GM18858 (cell line): ENCODE measurements at regions not wholly inside any gene's neighbourhood (a gene's known extent, or its start where the extent isn't known, plus 50 kb on each side); places are given as distances from the start of the nearest gene placed in this dataset.

Source experiments
- ATAC-seq: cut with Tn5 transposase; IDR thresholded peaks from one replicate; pipeline ENCODE4 v1.9.1; 2021; ENCODE audit not compliant: unreplicated experiment

DNA sequence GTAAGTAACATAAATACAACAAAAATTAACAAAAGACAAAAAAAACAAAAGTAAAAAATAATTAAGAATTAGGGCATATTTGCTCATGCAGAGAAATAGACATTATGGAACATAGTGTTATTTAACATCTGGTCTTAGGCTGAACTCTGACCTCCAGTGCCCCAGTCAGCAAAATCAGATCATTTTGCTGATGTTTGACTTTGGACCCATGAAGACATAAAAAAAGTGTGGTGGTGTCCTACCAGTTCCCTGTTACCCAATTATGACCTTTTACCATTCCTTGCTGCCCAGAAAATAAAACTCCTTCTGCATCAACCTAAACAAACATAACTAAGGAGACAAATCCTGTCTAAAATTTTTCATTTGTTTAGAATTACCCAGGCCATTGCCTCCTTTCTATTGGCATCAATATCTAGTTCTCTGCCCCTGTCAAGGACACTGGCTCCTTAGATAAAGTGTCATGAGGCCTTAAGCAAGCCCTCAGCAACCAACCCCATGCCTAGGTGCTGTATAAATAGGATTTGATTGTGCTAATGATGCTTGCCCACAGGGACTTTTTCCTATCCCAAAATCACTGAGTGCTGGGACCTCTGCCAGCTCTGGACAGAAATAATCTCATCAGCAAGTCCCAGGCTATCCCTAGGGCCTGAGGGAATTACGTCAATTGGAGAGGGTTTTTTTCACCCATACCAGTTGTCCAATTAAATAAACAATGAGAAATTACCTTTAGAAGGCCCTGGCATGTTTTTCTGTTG is 334.5 kb upstream of the UMPS start:
- no peak for ATAC-seq

DNA sequence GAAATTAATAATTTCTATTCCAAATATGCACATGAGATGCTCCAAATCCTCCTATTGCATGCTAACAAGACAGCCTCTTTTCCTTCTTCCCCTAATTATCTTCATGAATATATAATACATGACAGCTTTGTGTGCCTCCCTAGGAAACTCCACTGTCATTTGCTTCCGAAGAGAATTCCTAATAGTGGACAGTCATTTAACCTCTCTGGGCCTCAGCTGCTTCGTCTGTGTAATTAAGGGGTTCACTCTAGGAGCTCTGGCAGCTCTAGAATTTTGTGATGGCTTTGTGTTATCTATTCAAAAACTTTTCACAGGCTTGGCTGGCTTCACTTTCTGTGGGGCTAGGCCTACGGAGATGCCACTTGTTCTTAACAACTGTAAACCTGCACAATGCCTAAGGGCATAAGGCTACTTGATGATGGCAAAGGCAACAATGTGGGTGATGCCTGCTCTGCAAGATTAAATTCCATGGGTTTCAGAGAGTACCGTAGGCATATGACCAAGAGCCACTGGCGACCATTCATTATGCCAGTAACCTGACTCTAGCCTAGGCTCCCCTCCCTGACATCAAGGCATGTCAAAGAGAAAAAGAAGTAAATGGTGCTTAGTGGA is 333.8 kb upstream of the UMPS start:
- ATAC-seq = no peak

DNA sequence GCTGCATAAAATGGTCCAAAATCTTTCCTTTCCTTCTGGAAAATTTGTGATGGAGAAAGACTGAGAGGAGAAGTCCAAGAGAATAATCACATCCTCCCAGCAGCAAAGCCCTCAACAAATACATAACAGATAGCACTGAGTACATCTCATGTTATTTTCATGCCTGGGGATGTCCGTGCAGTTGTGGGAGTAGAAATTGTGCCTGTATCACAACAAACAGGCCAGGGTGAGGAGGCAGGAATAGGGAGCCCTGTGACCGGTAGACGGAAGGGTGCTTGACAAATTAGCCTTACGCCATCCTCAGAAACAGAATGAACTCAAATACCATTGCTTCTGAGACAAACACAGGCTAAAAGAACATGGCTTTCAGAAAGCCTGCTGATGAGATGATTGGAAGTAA is 333.2 kb upstream of the UMPS start:
- ATAC-seq = no peak

- no peak for ATAC-seq
Observed at GRCh38 chr3:124398594-124398993, 331.7 kb upstream of the UMPS start.

GRCh38 chr3:124401843-124402242 is 328.4 kb upstream of the UMPS start:
- ATAC-seq = no peak

- ATAC-seq = no peak
Observed at GRCh38 chr3:124402791-124403190, 327.5 kb upstream of the UMPS start.

DNA sequence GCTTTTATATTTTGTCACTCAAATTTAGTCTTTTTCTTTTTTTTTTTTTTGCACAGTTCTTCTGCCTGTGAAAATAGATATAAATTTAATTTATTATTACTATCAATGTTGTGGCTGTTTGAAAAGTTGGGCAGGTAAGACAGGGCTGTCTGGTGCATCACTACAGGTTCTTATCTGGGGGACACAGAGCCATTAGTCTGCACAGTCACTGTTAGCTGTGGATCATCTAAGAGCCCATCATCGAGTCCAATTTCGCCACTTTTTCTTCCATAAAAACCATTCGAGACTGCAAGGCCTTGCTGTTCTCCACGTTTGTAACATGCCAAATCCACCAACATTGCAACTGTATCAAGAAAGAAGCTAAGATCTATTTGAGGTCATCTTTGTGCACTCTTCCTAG is 325.6 kb upstream of the UMPS start:
- ATAC-seq = no peak

- ATAC-seq = no peak
Observed at GRCh38 chr3:124407260-124407659, 323.0 kb upstream of the UMPS start.

- ATAC-seq = no peak
Observed at GRCh38 chr3:124409650-124410275, 320.5 kb upstream of the UMPS start.

GRCh38 chr3:124410471-124410870 is 319.8 kb upstream of the UMPS start:
- no peak for ATAC-seq

DNA sequence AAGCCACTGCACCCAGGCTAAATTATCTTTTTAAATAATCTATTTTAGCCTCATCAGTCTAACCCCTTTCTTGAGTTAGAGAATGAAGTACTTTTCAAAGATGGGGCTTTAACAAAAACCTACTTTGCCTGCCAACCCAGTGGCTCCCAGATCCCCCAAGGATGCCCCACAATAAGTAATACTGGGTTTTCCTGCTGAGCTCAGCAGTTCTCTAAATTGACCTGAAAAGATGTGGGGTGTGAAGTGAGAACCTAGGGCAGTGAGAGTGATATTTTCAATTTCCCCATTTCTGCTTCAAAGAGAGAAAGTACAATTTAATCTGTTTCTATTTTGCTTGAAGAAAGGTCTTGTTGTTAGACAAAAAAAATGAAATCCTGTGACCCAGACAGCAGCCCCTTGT is 318.5 kb upstream of the UMPS start:
- ATAC-seq = no peak

GRCh38 chr3:124412644-124413043 is 317.6 kb upstream of the UMPS start:
- no peak for ATAC-seq

DNA sequence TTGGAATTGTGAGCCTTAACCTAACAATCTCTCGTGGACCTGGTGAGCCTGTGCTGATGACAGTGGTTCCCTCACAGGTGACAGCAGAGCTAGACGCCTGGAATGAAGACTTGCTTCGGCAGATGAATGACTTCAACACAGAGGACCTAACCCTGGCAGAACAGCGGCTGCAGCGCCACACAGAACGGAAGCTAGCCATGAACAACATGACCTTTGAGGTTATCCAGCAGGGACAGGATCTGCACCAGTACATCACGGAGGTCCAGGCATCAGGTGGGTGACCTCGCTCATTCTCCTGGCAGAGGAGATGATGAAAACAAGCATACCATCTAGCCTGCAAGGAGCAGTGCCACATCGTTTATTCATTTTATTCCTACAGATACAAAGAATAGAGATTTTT is 316.9 kb upstream of the UMPS start:
- ATAC-seq = no peak

- no peak for ATAC-seq
Observed at GRCh38 chr3:124413989-124414598, 316.2 kb upstream of the UMPS start.

- ATAC-seq = no peak
Observed at GRCh38 chr3:124415446-124415960, 314.7 kb upstream of the UMPS start.

GRCh38 chr3:124419303-124419702 is 310.9 kb upstream of the UMPS start:
- ATAC-seq = no peak

GRCh38 chr3:124420392-124420791 is 309.9 kb upstream of the UMPS start:
- ATAC-seq = no peak

- ATAC-seq = no peak
Observed at GRCh38 chr3:124422805-124423204, 307.4 kb upstream of the UMPS start.

DNA sequence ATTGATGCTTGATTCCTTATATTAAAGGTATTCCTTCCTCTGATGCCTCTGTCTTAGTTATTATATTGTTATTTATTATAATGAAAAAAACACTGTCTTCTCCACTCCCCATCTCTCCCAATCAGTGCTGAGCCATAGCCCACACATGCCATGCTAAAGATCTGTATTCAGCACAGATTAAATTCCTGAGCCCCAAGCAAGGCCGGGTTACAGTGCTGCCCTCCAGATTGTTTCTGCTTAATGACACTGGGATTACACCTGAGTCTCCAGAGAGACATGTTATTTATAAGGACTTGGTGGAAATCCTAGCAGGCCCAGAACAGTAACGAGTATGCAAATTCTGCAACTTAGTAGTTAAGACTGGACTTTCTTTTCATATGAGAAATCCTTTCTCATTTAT is 305.9 kb upstream of the UMPS start:
- no peak for ATAC-seq

GRCh38 chr3:124425972-124426371 is 304.3 kb upstream of the UMPS start:
- no peak for ATAC-seq

DNA sequence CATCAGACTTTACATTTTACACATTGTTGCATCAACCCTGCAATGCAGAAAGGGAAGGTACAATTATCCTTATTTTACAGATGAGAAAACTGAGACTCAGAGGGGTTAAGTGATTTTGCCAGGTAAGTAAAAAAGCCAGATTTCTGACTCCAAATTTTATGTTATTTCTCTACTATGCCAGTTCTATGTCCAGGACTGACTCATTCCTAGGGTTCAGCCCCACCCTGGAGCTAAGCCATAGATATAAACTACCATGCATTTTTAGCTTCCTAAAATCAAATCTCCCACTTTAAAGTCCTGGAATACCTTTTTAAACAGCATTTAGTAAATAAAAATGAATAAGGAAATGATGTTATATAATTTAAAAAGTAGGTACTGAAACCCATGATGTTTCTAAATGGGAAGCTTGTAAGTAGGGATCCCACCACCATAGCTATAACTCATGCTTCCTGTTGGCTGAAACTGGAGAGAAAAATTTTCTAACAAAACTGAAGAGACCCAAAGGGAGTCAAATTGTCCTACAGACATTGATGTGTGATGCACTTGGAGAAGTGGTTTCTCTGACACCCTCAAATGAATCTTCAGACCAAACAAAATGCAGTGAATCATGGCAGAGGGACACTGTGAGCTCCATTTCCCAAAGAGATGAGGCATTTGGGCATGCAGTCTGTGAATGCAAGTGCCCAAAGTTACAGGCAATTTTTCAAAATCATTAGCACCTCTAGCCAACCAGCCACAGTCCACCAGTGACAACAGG is 301.7 kb upstream of the UMPS start:
- no peak for ATAC-seq
